Keratinocyte (primary cell): ENCODE measurements at regions not wholly inside any gene's neighbourhood (a gene's known extent, or its start where the extent isn't known, plus 50 kb on each side); places are given as distances from the start of the nearest gene placed in this dataset.

ENCODE experiments used
- DNase-seq: peaks from one replicate; pipeline ENCODE4 v3.0.0-alpha.2; 2011; ENCODE audit warnings: low read depth, missing footprints, low spot score
- FAIRE-seq: peaks from 2 replicates; lab custom pipeline; 2011; peaks lifted over from hg19 to GRCh38; lab: Jason Lieb, UNC
- H2AFZ ChIP-seq: 2 replicates; pipeline ENCODE4 v1.6.0; 2012; ENCODE audit warnings: low read length, control low read depth, inconsistent platforms; ENCODE audit not compliant: control insufficient read depth
- H3K27ac ChIP-seq: 2 replicates; pipeline ENCODE4 v1.5.1; 2011; ENCODE audit warnings: low read length; ENCODE audit not compliant: control insufficient read depth, insufficient read depth
- H3K27me3 ChIP-seq: 3 replicates; pipeline ENCODE4 v1.6.0; 2011; ENCODE audit warnings: low read length; ENCODE audit not compliant: control insufficient read depth, insufficient read depth; ENCODE audit errors: extremely low read depth
- H3K36me3 ChIP-seq, 2 experiments: 2 replicates in 1 of 2; 3 replicates in 1 of 2; pipeline ENCODE4 v1.5.1; 2011; ENCODE audit warnings: low read length in 2 of 2, mild to moderate bottlenecking in 1 of 2; ENCODE audit not compliant: control insufficient read depth in 2 of 2, insufficient read depth in 2 of 2; ENCODE audit errors: extremely low read depth in 1 of 2
- H3K4me1 ChIP-seq: 3 replicates; pipeline ENCODE4 v1.5.1; 2011; ENCODE audit warnings: low read length; ENCODE audit not compliant: control insufficient read depth, insufficient read depth; ENCODE audit errors: extremely low read depth
- H3K4me2 ChIP-seq: 3 replicates; pipeline ENCODE4 v1.6.0; 2011; ENCODE audit warnings: low read depth, low read length; ENCODE audit not compliant: control insufficient read depth, insufficient read depth; ENCODE audit errors: extremely low read depth
- H3K4me3 ChIP-seq, 3 experiments: fragments of 200-600 bp in 1 of 3; sonication (generic) in 1 of 3; 2 replicates in 2 of 3; 3 replicates in 1 of 3; pipeline ENCODE4 v1.5.1; 2011 to 2016; ENCODE audit warnings: low read length in 3 of 3, mild to moderate bottlenecking in 3 of 3, control low read depth in 2 of 3, inconsistent platforms in 1 of 3, low read depth in 1 of 3, mixed read lengths in 1 of 3, mixed run types in 1 of 3, moderate library complexity in 1 of 3; ENCODE audit not compliant: control insufficient read depth in 2 of 3, insufficient read depth in 2 of 3; ENCODE audit errors: extremely low read depth in 1 of 3
- H3K79me2 ChIP-seq: 2 replicates; pipeline ENCODE4 v1.6.0; 2012; ENCODE audit warnings: low read length; ENCODE audit not compliant: control insufficient read depth, insufficient read depth
- H3K9ac ChIP-seq: 3 replicates; pipeline ENCODE4 v1.6.0; 2011; ENCODE audit warnings: low read length; ENCODE audit not compliant: control insufficient read depth, insufficient read depth; ENCODE audit errors: extremely low read depth
- H3K9me1 ChIP-seq: 3 replicates; pipeline ENCODE4 v1.6.0; 2011; ENCODE audit warnings: low read length; ENCODE audit not compliant: control insufficient read depth, insufficient read depth; ENCODE audit errors: extremely low read depth
- H3K9me3 ChIP-seq: 2 replicates; pipeline ENCODE4 v1.5.1; 2012; ENCODE audit warnings: low read depth, low read length; ENCODE audit not compliant: control insufficient read depth
- H4K20me1 ChIP-seq: 3 replicates; pipeline ENCODE4 v1.6.0; 2011; ENCODE audit warnings: low read length; ENCODE audit not compliant: control insufficient read depth, insufficient read depth; ENCODE audit errors: extremely low read depth
- CTCF ChIP-seq, 3 experiments: IDR thresholded peaks in 1 of 3; conservative IDR thresholded peaks in 1 of 3; optimal IDR thresholded peaks in 1 of 3; 2 replicates in 2 of 3; 3 replicates in 1 of 3; pipeline versions ENCODE3 to v1.5.1; 2011; ENCODE audit warnings: low read length in 3 of 3, mild to moderate bottlenecking in 3 of 3, moderate library complexity in 2 of 3, control low read depth in 1 of 3, inconsistent platforms in 1 of 3; ENCODE audit not compliant: insufficient read depth in 2 of 3; ENCODE audit errors: extremely low read depth in 1 of 3
- EZH2 ChIP-seq: IDR thresholded peaks from one replicate; pipeline ENCODE4 v1.6.1; 2012; ENCODE audit warnings: inconsistent platforms, mild to moderate bottlenecking, low read length, moderate library complexity
- dilution Hi-C: fragments of 300-500 bp; cut with MboI; formaldehyde crosslinking; loops from one replicate; pipeline ENCODE4 v1.7.0; 2020; ENCODE audit warnings: low sequenced_read_pairs; ENCODE audit not compliant: extremely low pct_ligation_motif_present

- DNase-seq (no peak), FAIRE-seq (no peak)
- dilution Hi-C loops, result no loop called here
- Histone ChIP-seq H2AFZ (no peak overlapping the region), H3K9ac (no peak overlapping the region), H3K9me1 (no peaks in the 10 kb centered on the region), H3K4me3 (no peak overlapping the region), H3K4me1 (no peaks in the 10 kb centered on the region), H3K9me3 (no peaks in the 10 kb centered on the region), H3K36me3 (no peaks in the 10 kb centered on the region), H3K27me3 (no peaks in the 10 kb centered on the region), H3K27ac (no peak overlapping the region), H4K20me1 (no peaks in the 10 kb centered on the region), H3K79me2 (no peaks in the 10 kb centered on the region), H3K4me2 (no peak overlapping the region)
- no peak for TF ChIP-seq EZH2
- no peak for TF ChIP-seq CTCF (optimal IDR thresholded peaks at IDR 0.05 in 1 of 3, IDR thresholded peaks at IDR 0.05 in 1 of 3, conservative IDR thresholded peaks at IDR 0.05 in 1 of 3; ENCODE audit: extremely low read depth in 1 of 3, insufficient read depth in 2 of 3, low read length in 3 of 3)
These were observed 227.1 kb downstream of the HACE1 start for GRCh38 chr6:104632588-104632987.

- DNase-seq, result no peak
- H4K20me1 ChIP-seq, result no peaks in the 10 kb centered on the region
- H2AFZ ChIP-seq, result no peak overlapping the region
- no peaks in the 10 kb centered on the region for H3K36me3 ChIP-seq
- H3K4me2 ChIP-seq, result no peak overlapping the region
- H3K4me3 ChIP-seq, result no peak overlapping the region
- dilution Hi-C loops, result no loop called here
- H3K9me3 ChIP-seq, result no peaks in the 10 kb centered on the region
- H3K9ac ChIP-seq, result no peak overlapping the region
- H3K4me1 ChIP-seq, result peaks cover 6% of the 10 kb centered on the region
- FAIRE-seq, result no peak
- TF ChIP-seq EZH2 (no peak), CTCF (optimal IDR thresholded peaks at IDR 0.05 in 1 of 3, IDR thresholded peaks at IDR 0.05 in 1 of 3, conservative IDR thresholded peaks at IDR 0.05 in 1 of 3; ENCODE audit: extremely low read depth in 1 of 3, insufficient read depth in 2 of 3, low read length in 3 of 3) (no peak)
- H3K27me3 ChIP-seq, result no peaks in the 10 kb centered on the region
- H3K79me2 ChIP-seq, result no peaks in the 10 kb centered on the region
- H3K9me1 ChIP-seq, result no peaks in the 10 kb centered on the region
- no peak overlapping the region for H3K27ac ChIP-seq
These were observed 228.8 kb downstream of the HACE1 start for GRCh38 chr6:104630955-104631354.
